SK-N-SH (cell line): ENCODE measurements at regions not wholly inside any gene's neighbourhood (a gene's known extent, or its start where the extent isn't known, plus 50 kb on each side); places are given as distances from the start of the nearest gene placed in this dataset.

ENCODE experiments used
- CTCF ChIA-PET: fragments of 300-600, 350-600 bp; formaldehyde crosslinking; extraction: SDS; loops from one replicate; lab custom pipeline; 2021; lab: Yijun Ruan, JAX
- POLR2A ChIA-PET: fragments of 350-600 bp; sonication (Branson Sonifier 250); formaldehyde crosslinking; extraction: SDS; loops from one replicate; lab custom pipeline; 2020; ENCODE audit warnings: antibody characterized with exemption, inconsistent platforms; lab: Yijun Ruan, JAX
- DNase-seq: peaks from one replicate; pipeline ENCODE4 v3.0.0; 2012
- H2AFZ ChIP-seq: fragments of 200-600 bp; sonication (generic); 2 replicates; pipeline ENCODE4 v1.8.1; 2016; ENCODE audit warnings: antibody characterized with exemption, mild to moderate bottlenecking, low read depth
- H3F3A ChIP-seq: fragments of 200-600 bp; sonication (generic); replicated peaks from 2 replicates; pipeline ENCODE3; 2016; ENCODE audit warnings: antibody characterized with exemption, mild to moderate bottlenecking; ENCODE audit not compliant: insufficient read depth
- H3K27ac ChIP-seq, 2 experiments: fragments of 200-500 bp in 1 of 2; fragments of 200-600 bp in 1 of 2; sonication (Bioruptor generic) in 1 of 2; sonication (generic), shearing (Covaris generic) in 1 of 2; 2 replicates each; pipeline versions ENCODE4 v1.5.1 to v1.6.1; 2014 to 2016; ENCODE audit warnings: low read depth in 2 of 2, inconsistent platforms in 1 of 2, low read length in 1 of 2, mild to moderate bottlenecking in 1 of 2, mixed read lengths in 1 of 2
- H3K27me3 ChIP-seq: fragments of 200-600 bp; sonication (generic), shearing (Covaris generic); 2 replicates; pipeline ENCODE4 v1.6.1; 2016; ENCODE audit warnings: mixed run types; ENCODE audit not compliant: insufficient read depth
- H3K36me3 ChIP-seq, 2 experiments: fragments of 200-500 bp in 1 of 2; fragments of 200-600 bp in 1 of 2; sonication (Bioruptor generic) in 1 of 2; sonication (generic) in 1 of 2; replicated peaks in 1 of 2; 2 replicates each; pipeline versions ENCODE3 to v1.5.1; 2014 to 2016; ENCODE audit warnings: low read length in 1 of 2, mild to moderate bottlenecking in 1 of 2; ENCODE audit not compliant: insufficient read depth in 2 of 2, control insufficient read depth in 1 of 2
- H3K4me1 ChIP-seq, 2 experiments: fragments of 200-500 bp in 1 of 2; fragments of 200-600 bp in 1 of 2; sonication (Bioruptor generic) in 1 of 2; sonication (generic), shearing (Covaris generic) in 1 of 2; 2 replicates each; pipeline versions ENCODE4 v1.5.1 to v1.6.1; 2014 to 2016; ENCODE audit warnings: low read depth in 1 of 2, low read length in 1 of 2, mixed run types in 1 of 2; ENCODE audit not compliant: insufficient read depth in 2 of 2, control insufficient read depth in 1 of 2
- H3K4me2 ChIP-seq: fragments of 200-600 bp; sonication (generic), shearing (Covaris generic); 2 replicates; pipeline ENCODE4 v1.6.1; 2017; ENCODE audit warnings: mixed run types
- H3K4me3 ChIP-seq, 2 experiments: fragments of 200-500 bp in 1 of 2; fragments of 200-600 bp in 1 of 2; sonication (Bioruptor generic) in 1 of 2; sonication (generic), shearing (Covaris generic) in 1 of 2; 2 replicates each; pipeline versions ENCODE4 v1.5.1 to v1.8.1; 2014 to 2016; ENCODE audit warnings: low read depth in 2 of 2, inconsistent platforms in 1 of 2, low read length in 1 of 2, mild to moderate bottlenecking in 1 of 2, mixed read lengths in 1 of 2, moderate library complexity in 1 of 2
- H3K79me2 ChIP-seq: fragments of 200-600 bp; sonication (generic); 2 replicates; pipeline ENCODE4 v1.8.1; 2017; ENCODE audit warnings: mild to moderate bottlenecking; ENCODE audit not compliant: insufficient read depth
- H3K9ac ChIP-seq: fragments of 200-600 bp; sonication (generic); 2 replicates; pipeline ENCODE4 v1.6.1; 2017; ENCODE audit warnings: mixed run types
- H3K9me2 ChIP-seq: fragments of 200-600 bp; sonication (generic); 2 replicates; pipeline ENCODE4 v1.6.1; 2017; ENCODE audit warnings: mixed run types
- H3K9me3 ChIP-seq: fragments of 200-600 bp; sonication (generic); 2 replicates; pipeline ENCODE4 v1.6.1; 2017; ENCODE audit warnings: mixed run types, mild to moderate bottlenecking, moderate library complexity
- H4K20me1 ChIP-seq: fragments of 200-600 bp; sonication (generic); 2 replicates; pipeline ENCODE4 v1.6.1; 2017; ENCODE audit warnings: mild to moderate bottlenecking, mixed run types; ENCODE audit not compliant: insufficient read depth
- CHD2 ChIP-seq: fragments of 150-350 bp; IDR thresholded peaks from 2 replicates; pipeline ENCODE4 v1.6.1; 2018; ENCODE audit warnings: low read length; ENCODE audit not compliant: partially characterized antibody
- ELF1 ChIP-seq: IDR thresholded peaks from 2 replicates; pipeline ENCODE4 v1.4.0; 2012
- EP300 ChIP-seq, 2 experiments: IDR thresholded peaks; 2 replicates each; pipeline versions ENCODE4 v1.4.0 to v1.6.1; 2012; ENCODE audit warnings: borderline replicate concordance in 1 of 2, low read depth in 1 of 2, low read length in 1 of 2
- EZH2phosphoT487 ChIP-seq: fragments of 200-600 bp; sonication (generic); IDR thresholded peaks from 2 replicates; pipeline ENCODE4 v1.6.1; 2017; ENCODE audit warnings: low read depth, mixed run types, mild to moderate bottlenecking, antibody characterized with exemption, moderate library complexity, borderline replicate concordance
- FOXM1 ChIP-seq: IDR thresholded peaks from 2 replicates; pipeline ENCODE4 v1.4.0; 2012; ENCODE audit warnings: low read depth, mild to moderate bottlenecking
- GATA2 ChIP-seq: sonication (generic); formaldehyde crosslinking; IDR thresholded peaks from 2 replicates; pipeline ENCODE4 v1.5.0; 2020; ENCODE audit warnings: mild to moderate bottlenecking, missing genetic modification reagents
- JUND ChIP-seq: IDR thresholded peaks from 2 replicates; pipeline ENCODE4 v1.4.0; 2012
- MAX ChIP-seq: IDR thresholded peaks from 2 replicates; pipeline ENCODE4 v1.4.0; 2012; ENCODE audit warnings: low read depth
- MEF2A ChIP-seq: IDR thresholded peaks from 2 replicates; pipeline ENCODE4 v1.4.0; 2012; ENCODE audit warnings: low read depth, borderline replicate concordance
- MXI1 ChIP-seq: IDR thresholded peaks from 2 replicates; pipeline ENCODE4 v1.6.1; 2012; ENCODE audit warnings: mild to moderate bottlenecking, low read depth, low read length, improper control_type of control experiment
- NRF1 ChIP-seq: IDR thresholded peaks from 2 replicates; pipeline ENCODE4 v1.6.1; 2012; ENCODE audit warnings: low read depth, mild to moderate bottlenecking, low read length
- PBX3 ChIP-seq: IDR thresholded peaks from 2 replicates; pipeline ENCODE4; 2012
- POLR2AphosphoS5 ChIP-seq: IDR thresholded peaks from 2 replicates; pipeline ENCODE4 v1.6.1; 2012; ENCODE audit warnings: low read depth, low read length
- RFX5 ChIP-seq: IDR thresholded peaks from 2 replicates; pipeline ENCODE4 v1.6.1; 2012; ENCODE audit warnings: mild to moderate bottlenecking, improper control_type of control experiment, low read length
- TCF12 ChIP-seq: IDR thresholded peaks from 2 replicates; pipeline ENCODE4 v1.4.0; 2012
- TEAD4 ChIP-seq: IDR thresholded peaks from 2 replicates; pipeline ENCODE4 v1.4.0; 2012; ENCODE audit warnings: mild to moderate bottlenecking, borderline replicate concordance; ENCODE audit not compliant: insufficient read depth
- YY1 ChIP-seq: IDR thresholded peaks from 2 replicates; pipeline ENCODE4 v1.4.0; 2012; ENCODE audit warnings: low read depth, mild to moderate bottlenecking
- WGBS: methylation state at CpG from one replicate; pipeline ENCODE4 v1.1.6; 2017; ENCODE audit warnings: low lambda C conversion rate; 5-methylcytosine and 5-hydroxymethylcytosine counted together
- TF ChIP-seq, protein P1 (sequence below): fragments of 200-600 bp; sonication (generic); IDR thresholded peaks from 2 replicates; pipeline ENCODE4 v1.6.1; 2017; ENCODE audit warnings: antibody characterized with exemption, mild to moderate bottlenecking, moderate library complexity
- TF ChIP-seq, protein P2 (sequence below): IDR thresholded peaks from 2 replicates; pipeline ENCODE4 v1.4.0; 2012; ENCODE audit warnings: low read depth, borderline replicate concordance

DNA sequence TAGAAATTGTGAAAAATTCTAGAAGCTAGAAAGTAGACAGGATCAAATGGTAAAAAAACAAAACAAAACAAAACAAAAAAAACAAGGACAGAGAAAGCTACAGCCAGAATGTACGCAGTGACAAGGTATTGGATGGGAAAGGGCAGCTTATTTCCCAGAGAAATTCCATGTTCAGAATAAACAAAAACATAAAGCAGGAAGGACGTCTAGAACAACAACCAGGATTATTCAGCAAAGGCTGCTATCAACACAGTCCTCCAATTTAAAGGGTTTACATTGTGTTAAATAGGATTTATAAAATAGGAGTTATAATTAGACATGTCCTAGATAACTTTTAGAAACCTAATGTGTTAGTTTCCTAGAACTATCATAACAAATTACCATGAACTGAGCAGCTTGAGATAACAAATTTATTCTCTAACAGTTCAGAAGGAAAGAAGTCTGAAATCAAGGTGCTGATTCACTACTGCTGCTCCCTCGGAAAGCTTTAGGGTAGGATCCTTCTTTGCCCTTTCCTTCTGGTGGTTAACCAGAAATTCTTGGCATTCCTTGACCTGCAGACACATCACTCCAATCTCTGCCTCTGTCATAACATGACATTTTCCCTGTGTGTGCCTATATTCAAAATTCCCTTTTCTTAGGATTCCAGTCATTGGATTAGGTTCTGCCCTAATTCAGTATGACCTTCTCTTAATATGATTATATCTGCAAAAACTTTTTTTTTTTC is 175.6 kb downstream of the SNCA start:
- POLR2A ChIA-PET, result no interaction called here
- no peak overlapping the region for H3K4me3 ChIP-seq
- CTCF ChIA-PET, result interaction anchor here (0.9 to 2.3 kb wide), 5 partner anchors 10 to 241 kb away, joined by 3 to 9 read pairs (median 3); no protein-coding TSS in a partner anchor

DNA sequence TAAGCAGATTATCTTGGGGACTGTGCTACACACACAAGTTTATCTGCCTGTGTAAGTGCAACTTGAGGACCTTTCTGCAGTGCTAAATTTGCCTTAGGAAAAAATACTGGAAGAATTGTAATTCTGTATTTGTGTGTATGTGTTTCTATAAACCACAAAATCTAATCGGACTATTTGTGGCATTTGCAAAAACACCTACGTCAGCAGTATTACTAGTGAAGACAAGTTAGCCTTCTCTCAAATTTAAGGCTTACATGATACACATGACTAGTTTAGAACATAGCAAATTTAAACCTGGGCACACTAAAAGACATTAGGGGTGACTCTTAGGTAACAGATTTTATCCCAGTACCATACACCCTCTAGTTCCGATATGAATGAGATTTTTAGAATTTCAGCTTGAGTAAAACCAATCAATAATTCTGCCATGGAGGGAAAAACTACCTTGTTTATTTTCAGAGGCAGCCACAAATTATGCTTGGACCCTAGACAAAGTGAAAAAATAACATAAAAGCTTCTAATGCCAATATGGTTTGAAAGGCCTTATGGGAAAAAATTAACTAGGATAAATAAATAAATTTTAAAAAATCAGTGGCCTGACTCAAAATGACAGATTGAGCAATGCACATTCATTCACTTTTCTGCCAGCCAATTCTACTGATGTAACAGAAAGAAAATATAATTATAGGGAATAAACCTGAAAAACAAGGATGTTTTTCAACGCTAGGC is 176.4 kb downstream of the SNCA start:
- no peak overlapping the region for H3K4me2 ChIP-seq
- TF ChIP-seq CHD2 (no peak), MXI1 (no peak), GATA2 (CRISPR knock-in tag) (no peak), ELF1 (no peak), MEF2A (no peak), PBX3 (no peak), FOXM1 (no peak), MAX (no peak), RFX5 (no peak), NRF1 (no peak), YY1 (no peak), TCF12 (no peak), POLR2AphosphoS5 (no peak), EZH2phosphoT487 (no peak)
- TF ChIP-seq, protein P1, sequence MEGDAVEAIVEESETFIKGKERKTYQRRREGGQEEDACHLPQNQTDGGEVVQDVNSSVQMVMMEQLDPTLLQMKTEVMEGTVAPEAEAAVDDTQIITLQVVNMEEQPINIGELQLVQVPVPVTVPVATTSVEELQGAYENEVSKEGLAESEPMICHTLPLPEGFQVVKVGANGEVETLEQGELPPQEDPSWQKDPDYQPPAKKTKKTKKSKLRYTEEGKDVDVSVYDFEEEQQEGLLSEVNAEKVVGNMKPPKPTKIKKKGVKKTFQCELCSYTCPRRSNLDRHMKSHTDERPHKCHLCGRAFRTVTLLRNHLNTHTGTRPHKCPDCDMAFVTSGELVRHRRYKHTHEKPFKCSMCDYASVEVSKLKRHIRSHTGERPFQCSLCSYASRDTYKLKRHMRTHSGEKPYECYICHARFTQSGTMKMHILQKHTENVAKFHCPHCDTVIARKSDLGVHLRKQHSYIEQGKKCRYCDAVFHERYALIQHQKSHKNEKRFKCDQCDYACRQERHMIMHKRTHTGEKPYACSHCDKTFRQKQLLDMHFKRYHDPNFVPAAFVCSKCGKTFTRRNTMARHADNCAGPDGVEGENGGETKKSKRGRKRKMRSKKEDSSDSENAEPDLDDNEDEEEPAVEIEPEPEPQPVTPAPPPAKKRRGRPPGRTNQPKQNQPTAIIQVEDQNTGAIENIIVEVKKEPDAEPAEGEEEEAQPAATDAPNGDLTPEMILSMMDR, result no peak
- TF ChIP-seq, protein P2, sequence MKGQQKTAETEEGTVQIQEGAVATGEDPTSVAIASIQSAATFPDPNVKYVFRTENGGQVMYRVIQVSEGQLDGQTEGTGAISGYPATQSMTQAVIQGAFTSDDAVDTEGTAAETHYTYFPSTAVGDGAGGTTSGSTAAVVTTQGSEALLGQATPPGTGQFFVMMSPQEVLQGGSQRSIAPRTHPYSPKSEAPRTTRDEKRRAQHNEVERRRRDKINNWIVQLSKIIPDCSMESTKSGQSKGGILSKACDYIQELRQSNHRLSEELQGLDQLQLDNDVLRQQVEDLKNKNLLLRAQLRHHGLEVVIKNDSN, result no peak

More for the DNA sequence above, 175.6 kb downstream of the SNCA start:
- Histone ChIP-seq H3K4me1 (no peaks in the 10 kb centered on the region; a peak in 1 of 4 replicates), H3K9ac (no peak overlapping the region), H3K9me2 (no peaks in the 10 kb centered on the region), H3K27ac (peak overlapping the region; percentile 2 to 25; a peak in 2 of 4 replicates), H3K36me3 (no peaks in the 10 kb centered on the region), H3K9me3 (no peaks in the 10 kb centered on the region), H3K79me2 (no peaks in the 10 kb centered on the region), H3K4me2 (no peak overlapping the region), H3F3A (peaks cover 5% of the 10 kb centered on the region), H3K27me3 (no peaks in the 10 kb centered on the region), H4K20me1 (no peaks in the 10 kb centered on the region), H2AFZ (no peak overlapping the region)
- no peak for DNase-seq
- TF ChIP-seq TEAD4 (peak; percentile 83; the same call in 1 of the 2 replicates), TCF12 (0 out of 2 replicates have a peak, but pooled peaks have one; percentile 31), CHD2 (no peak), EP300 (IDR thresholded peaks at IDR 0.05; ENCODE audit: borderline replicate concordance in 1 of 2, low read depth in 1 of 2, low read length in 1 of 2) (peak in 1 of 2 experiments; percentile 44; a peak in 1 of 4 replicates), JUND (no peak), PBX3 (peak; percentile 64)
- WGBS, result 54% methylated on average over 3 of the region's 3 CpGs

More for the DNA sequence above, 176.4 kb downstream of the SNCA start:
- DNase-seq, result no peak
- Histone ChIP-seq H3K27me3 (no peaks in the 10 kb centered on the region), H3K4me3 (no peak overlapping the region), H4K20me1 (no peaks in the 10 kb centered on the region), H3K9me2 (no peaks in the 10 kb centered on the region), H3K79me2 (no peaks in the 10 kb centered on the region), H3K27ac (no peak overlapping the region; a peak in 1 of 4 replicates), H3K9ac (no peak overlapping the region), H2AFZ (no peak overlapping the region), H3F3A (peaks cover 5% of the 10 kb centered on the region), H3K36me3 (no peaks in the 10 kb centered on the region), H3K4me1 (no peaks in the 10 kb centered on the region; a peak in 1 of 4 replicates), H3K9me3 (no peaks in the 10 kb centered on the region)
- 87% methylated on average over 4 of the region's 4 CpGs for WGBS
- POLR2A ChIA-PET, result no interaction called here
- CTCF ChIA-PET, result interaction anchor here (0.9 to 2.3 kb wide), 3 partner anchors 10 to 242 kb away, joined by 3 to 9 read pairs (median 3); no protein-coding TSS in a partner anchor
